Erythroblast (primary cell): ENCODE measurements at regions not wholly inside any gene's neighbourhood (a gene's known extent, or its start where the extent isn't known, plus 50 kb on each side); places are given as distances from the start of the nearest gene placed in this dataset.

Experiments used
- GATA1 ChIP-seq: IDR thresholded peaks from 2 replicates; pipeline ENCODE4 v1.6.1; 2011; ENCODE audit warnings: low read depth, mild to moderate bottlenecking, control low read depth, low read length, moderate library complexity
- POLR2A ChIP-seq: IDR thresholded peaks from 2 replicates; pipeline ENCODE4 v1.6.1; 2011; ENCODE audit warnings: mild to moderate bottlenecking, low read length

GRCh38 chr6:92589996-92590395 lies 829.4 kb downstream of the EPHA7 start:
- TF ChIP-seq POLR2A (no peak), GATA1 (no peak)
